ENCODE measurements at regions not wholly inside any gene's neighbourhood (a gene's known extent, or its start where the extent isn't known, plus 50 kb on each side); places are given as distances from the start of the nearest gene placed in this dataset.

- TF ChIP-seq POLR2A (IDR thresholded peaks at IDR 0.05; ENCODE audit: low read depth, low read length) (no peak), CTCF (IDR thresholded peaks at IDR 0.05; ENCODE audit: extremely low read depth in 1 of 2, insufficient read depth in 1 of 2, low read depth in 1 of 2, low read length in 2 of 2) (no peak), EZH2 (IDR thresholded peaks at IDR 0.05; ENCODE audit: borderline replicate concordance, low read depth, low read length, severe bottlenecking) (no peak), POLR2AphosphoS5 (IDR thresholded peaks at IDR 0.05; ENCODE audit: insufficient read depth, low read depth, low read length) (no peak), MAX (IDR thresholded peaks at IDR 0.05; ENCODE audit: insufficient read depth, insufficient read length) (no peak), MYC (IDR thresholded peaks at IDR 0.05; ENCODE audit: low read depth, low read length) (no peak), FOS (IDR thresholded peaks at IDR 0.05; ENCODE audit: borderline replicate concordance, insufficient read depth, low read length) (no peak), GATA2 (IDR thresholded peaks at IDR 0.05; ENCODE audit: insufficient read depth, insufficient read length, low read depth, low read length) (no peak), JUN (IDR thresholded peaks at IDR 0.05; ENCODE audit: borderline replicate concordance, insufficient read depth, insufficient read length, low read depth) (no peak)
These were observed 2171.9 kb upstream of the WWC1 start for GRCh38 chr5:166119506-166119905.

Measured in endothelial cell of umbilical vein (primary cell).